ENCODE measurements at regions not wholly inside any gene's neighbourhood (a gene's known extent, or its start where the extent isn't known, plus 50 kb on each side); places are given as distances from the start of the nearest gene placed in this dataset.

DNA sequence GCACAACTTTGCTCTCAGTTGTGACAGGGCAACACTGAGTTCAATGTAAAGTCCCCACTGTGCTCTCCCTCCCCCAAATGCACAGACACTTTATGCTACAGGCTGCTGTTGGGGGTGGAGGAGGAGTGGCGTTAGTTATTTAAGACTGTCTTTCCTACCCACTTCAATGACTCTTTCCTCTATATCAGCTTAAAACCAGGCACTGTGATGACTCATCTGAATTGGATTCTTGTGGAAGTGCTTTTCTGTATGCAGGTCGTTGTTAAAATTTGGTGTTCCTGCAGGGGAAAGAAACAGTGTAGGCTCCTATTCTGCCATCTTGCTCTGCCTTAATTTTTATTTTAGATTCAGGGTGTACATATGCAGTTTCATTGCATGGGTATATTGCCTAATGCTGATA lies 1157.2 kb upstream of the ADGRL3 start:
- Histone ChIP-seq H3K4me1 (ENCODE audit: insufficient read depth, low read length) (no peaks in the 10 kb centered on the region), H3K27ac (ENCODE audit: insufficient read length, low read depth, low read length) (no peak overlapping the region), H3K23me2 (ENCODE audit: insufficient read length, low read depth, low read length, poor library complexity, severe bottlenecking) (no peaks in the 10 kb centered on the region), H3K9me3 (ENCODE audit: control insufficient read depth, low read depth, low read length) (no peaks in the 10 kb centered on the region), H3K56ac (ENCODE audit: insufficient read length, low read depth, low read length) (no peak overlapping the region), H2BK12ac (ENCODE audit: insufficient read length, low read depth, low read length) (no peak overlapping the region), H3K4ac (ENCODE audit: low read depth, low read length) (no peak overlapping the region), H4K5ac (ENCODE audit: insufficient read length, low read depth, low read length) (no peak overlapping the region), H2BK120ac (ENCODE audit: low read depth, low read length, poor library complexity, severe bottlenecking) (no peak overlapping the region), H3K79me2 (ENCODE audit: insufficient read depth, low read length) (no peaks in the 10 kb centered on the region), H2BK20ac (ENCODE audit: low read depth, low read length, poor library complexity, severe bottlenecking) (no peak overlapping the region), H3K18ac (ENCODE audit: insufficient read length, low read depth, low read length) (no peak overlapping the region), H4K91ac (ENCODE audit: insufficient read length, low read depth, low read length) (no peak overlapping the region), H4K20me1 (ENCODE audit: control insufficient read depth, insufficient read depth, insufficient read length) (no peaks in the 10 kb centered on the region), H4K8ac (replicated peaks; ENCODE audit: insufficient read length, low read depth, low read length) (no peak overlapping the region), H3K4me2 (ENCODE audit: insufficient read depth, insufficient read length, low read length) (no peak overlapping the region), H3K79me1 (ENCODE audit: insufficient read depth, low read depth, low read length, poor library complexity, severe bottlenecking) (no peaks in the 10 kb centered on the region), H2BK5ac (ENCODE audit: insufficient read length, low read length) (no peak overlapping the region), H3K14ac (ENCODE audit: insufficient read depth, low read length) (no peak overlapping the region), H3K9ac (ENCODE audit: extremely low read depth, insufficient read length, low read length) (no peak overlapping the region), H2AFZ (ENCODE audit: low read length) (no peak overlapping the region), H3K23ac (ENCODE audit: insufficient read length, low read depth, low read length) (no peak overlapping the region), H3K27me3 (ENCODE audit: insufficient read depth, low read length) (no peaks in the 10 kb centered on the region), H2BK15ac (ENCODE audit: low read depth, low read length) (no peak overlapping the region), H2AK5ac (ENCODE audit: insufficient read length, low read length) (no peak overlapping the region), H3T11ph (ENCODE audit: low read length) (no peak overlapping the region)
- Mint-ChIP-seq H3K27me3 (ENCODE audit: low read depth) (no peaks in the 10 kb centered on the region), H3K27ac (no peak overlapping the region), H3K36me3 (ENCODE audit: insufficient read depth in 1 of 3, low read depth in 3 of 3) (peaks cover 4 to 6% (median 5%) of the 10 kb centered on the region in 3 experiments; a peak in 5 of 7 replicates), H3K4me3 (no peak overlapping the region), H3K9me3 (peaks cover 0 to 12% of the 10 kb centered on the region in 2 experiments; a peak in 4 of 5 replicates), H3K4me1 (no peaks in the 10 kb centered on the region)
- TF ChIP-seq, protein P1, sequence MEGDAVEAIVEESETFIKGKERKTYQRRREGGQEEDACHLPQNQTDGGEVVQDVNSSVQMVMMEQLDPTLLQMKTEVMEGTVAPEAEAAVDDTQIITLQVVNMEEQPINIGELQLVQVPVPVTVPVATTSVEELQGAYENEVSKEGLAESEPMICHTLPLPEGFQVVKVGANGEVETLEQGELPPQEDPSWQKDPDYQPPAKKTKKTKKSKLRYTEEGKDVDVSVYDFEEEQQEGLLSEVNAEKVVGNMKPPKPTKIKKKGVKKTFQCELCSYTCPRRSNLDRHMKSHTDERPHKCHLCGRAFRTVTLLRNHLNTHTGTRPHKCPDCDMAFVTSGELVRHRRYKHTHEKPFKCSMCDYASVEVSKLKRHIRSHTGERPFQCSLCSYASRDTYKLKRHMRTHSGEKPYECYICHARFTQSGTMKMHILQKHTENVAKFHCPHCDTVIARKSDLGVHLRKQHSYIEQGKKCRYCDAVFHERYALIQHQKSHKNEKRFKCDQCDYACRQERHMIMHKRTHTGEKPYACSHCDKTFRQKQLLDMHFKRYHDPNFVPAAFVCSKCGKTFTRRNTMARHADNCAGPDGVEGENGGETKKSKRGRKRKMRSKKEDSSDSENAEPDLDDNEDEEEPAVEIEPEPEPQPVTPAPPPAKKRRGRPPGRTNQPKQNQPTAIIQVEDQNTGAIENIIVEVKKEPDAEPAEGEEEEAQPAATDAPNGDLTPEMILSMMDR (conservative IDR thresholded peaks at IDR 0.05), result no peak
- WGBS (ENCODE audit: extremely low coverage, insufficient read length, low lambda C conversion rate), result no CpG with 5 or more reads among the region's 2 CpGs
- no peak for DNase-seq

Measured in H9 (cell line).